ENCODE measurements at regions not wholly inside any gene's neighbourhood (a gene's known extent, or its start where the extent isn't known, plus 50 kb on each side); places are given as distances from the start of the nearest gene placed in this dataset.

DNA sequence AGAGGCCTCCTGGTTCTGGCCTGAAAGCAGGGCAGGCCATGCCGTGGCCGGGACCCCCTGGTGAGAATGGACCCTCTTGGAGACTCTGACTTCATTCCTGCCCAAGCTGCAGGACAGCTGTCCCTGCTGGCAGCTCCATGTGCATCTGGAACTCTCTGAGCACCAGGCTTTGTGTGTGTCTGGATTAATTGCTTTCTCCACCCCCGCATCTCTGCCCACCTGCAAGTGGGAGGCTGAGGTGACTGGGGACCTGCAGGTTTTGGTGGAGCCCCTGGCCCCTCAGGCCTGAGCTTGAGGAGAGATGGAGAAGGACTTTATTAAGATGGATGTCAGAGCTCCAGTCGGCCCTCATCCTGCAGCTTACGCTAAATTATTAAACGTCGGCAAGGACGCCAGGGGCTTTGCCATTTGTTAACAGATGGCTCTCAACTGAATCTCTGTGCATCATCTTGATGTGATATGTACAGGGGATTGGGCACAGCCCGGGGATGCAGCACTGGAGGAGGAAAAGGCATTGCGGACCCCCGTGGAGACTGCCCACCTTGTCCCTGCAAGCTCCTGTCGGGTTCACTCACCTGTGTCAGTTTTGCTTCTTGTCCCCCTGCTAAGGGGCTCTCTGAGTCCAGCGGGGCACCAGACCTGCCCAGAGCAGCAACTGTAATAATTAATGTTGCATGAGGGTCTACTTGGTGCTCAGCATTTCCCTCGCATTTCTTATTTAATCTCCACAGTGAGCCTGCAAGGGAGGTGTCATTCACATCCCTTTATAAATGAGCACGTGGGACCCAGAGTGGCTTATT is 154.1 kb upstream of the RPL38 start:
- Histone ChIP-seq H3K4me1 (no peaks in the 10 kb centered on the region), H3K4me3 (no peak overlapping the region), H3K36me3 (no peaks in the 10 kb centered on the region), H3K9me3 (no peaks in the 10 kb centered on the region), H3K27me3 (peaks cover 0 to 60% of the 10 kb centered on the region in 2 donors), H3K27ac (no peak overlapping the region)
- TF ChIP-seq, protein P1, sequence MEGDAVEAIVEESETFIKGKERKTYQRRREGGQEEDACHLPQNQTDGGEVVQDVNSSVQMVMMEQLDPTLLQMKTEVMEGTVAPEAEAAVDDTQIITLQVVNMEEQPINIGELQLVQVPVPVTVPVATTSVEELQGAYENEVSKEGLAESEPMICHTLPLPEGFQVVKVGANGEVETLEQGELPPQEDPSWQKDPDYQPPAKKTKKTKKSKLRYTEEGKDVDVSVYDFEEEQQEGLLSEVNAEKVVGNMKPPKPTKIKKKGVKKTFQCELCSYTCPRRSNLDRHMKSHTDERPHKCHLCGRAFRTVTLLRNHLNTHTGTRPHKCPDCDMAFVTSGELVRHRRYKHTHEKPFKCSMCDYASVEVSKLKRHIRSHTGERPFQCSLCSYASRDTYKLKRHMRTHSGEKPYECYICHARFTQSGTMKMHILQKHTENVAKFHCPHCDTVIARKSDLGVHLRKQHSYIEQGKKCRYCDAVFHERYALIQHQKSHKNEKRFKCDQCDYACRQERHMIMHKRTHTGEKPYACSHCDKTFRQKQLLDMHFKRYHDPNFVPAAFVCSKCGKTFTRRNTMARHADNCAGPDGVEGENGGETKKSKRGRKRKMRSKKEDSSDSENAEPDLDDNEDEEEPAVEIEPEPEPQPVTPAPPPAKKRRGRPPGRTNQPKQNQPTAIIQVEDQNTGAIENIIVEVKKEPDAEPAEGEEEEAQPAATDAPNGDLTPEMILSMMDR (IDR thresholded peaks at IDR 0.05) = no peak
- DNase-seq (no peak), ATAC-seq (no peak)
- intact Hi-C loops (cut with DNase I) = no loop called here

GRCh38 chr17:74049967-74050458 is 153.5 kb upstream of the RPL38 start:
- no peaks in the 10 kb centered on the region for H3K4me1 ChIP-seq
- H3K9me3 ChIP-seq = no peaks in the 10 kb centered on the region
- ATAC-seq = no peak
- no peaks in the 10 kb centered on the region for H3K36me3 ChIP-seq
- no peak for DNase-seq
- H3K4me3 ChIP-seq = no peak overlapping the region
- H3K27ac ChIP-seq = no peak overlapping the region
- TF ChIP-seq, protein P1 (IDR thresholded peaks at IDR 0.05) = no peak
- intact Hi-C loops (cut with DNase I) = no loop called here
- peaks cover 0 to 63% of the 10 kb centered on the region in 2 donors for H3K27me3 ChIP-seq

DNA sequence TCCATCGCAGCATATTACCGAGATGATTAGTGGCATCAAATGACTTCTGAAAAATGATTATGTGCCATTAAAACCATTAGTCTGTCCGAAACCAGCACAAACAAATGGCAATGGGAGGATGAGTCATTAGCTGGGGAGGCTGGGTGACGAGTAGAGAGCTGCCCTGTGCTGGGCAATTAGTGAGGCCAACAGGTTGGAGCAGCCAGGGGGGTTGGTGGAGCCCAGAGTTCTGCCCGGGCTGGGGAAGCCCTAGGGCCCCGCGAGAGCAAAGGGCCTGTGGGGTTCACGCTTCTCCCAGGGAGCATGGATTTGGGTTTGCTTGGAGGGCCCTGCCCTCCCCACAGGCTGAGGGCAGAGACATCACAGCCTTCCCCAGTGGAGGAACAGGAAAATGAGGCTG is 152.1 kb upstream of the RPL38 start:
- ATAC-seq (no peak), DNase-seq (no peak)
- Histone ChIP-seq H3K27me3 (peaks cover 0 to 72% of the 10 kb centered on the region in 2 donors), H3K9me3 (no peaks in the 10 kb centered on the region), H3K4me3 (no peak overlapping the region), H3K27ac (no peak overlapping the region), H3K4me1 (no peaks in the 10 kb centered on the region), H3K36me3 (no peaks in the 10 kb centered on the region)
- TF ChIP-seq, protein P1 (IDR thresholded peaks at IDR 0.05) = no peak
- intact Hi-C loops (cut with DNase I) = no loop called here

DNA sequence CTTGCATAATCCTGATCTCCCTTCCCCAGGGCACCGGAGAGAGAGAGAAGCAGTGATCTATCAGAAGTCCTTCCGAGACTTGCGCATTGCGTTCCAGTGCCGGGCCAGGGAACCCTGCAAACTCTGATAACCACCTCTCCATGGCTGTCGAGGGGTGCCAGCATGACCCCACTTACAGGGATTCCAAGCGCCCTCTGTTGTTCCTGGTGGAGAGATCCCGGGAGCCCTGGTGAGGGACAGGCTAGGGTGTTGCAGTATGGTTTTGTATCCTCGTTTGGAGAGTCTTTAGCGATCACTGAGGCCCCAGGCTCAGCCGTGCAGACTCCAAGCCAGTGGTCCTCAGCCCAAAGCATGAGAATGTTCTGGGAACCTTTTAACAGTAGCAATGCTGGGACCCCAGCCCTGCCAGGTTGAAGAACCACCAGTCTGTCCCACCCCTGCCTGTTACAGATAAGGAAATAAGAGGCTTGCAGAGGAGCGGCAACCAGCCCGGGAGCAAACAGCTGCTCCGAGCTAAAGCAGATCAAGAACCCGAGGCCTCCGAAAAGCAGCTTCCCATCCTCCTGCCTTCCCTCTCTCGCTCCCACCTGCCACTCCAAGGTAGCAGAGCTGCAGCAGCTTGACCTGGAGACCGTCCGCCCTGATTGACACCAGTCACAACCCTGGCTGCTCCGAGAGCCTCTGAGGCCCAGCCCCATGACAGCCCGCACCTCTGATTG is 150.3 kb upstream of the RPL38 start:
- H3K36me3 ChIP-seq = no peaks in the 10 kb centered on the region
- peaks cover 0 to 81% of the 10 kb centered on the region in 2 donors for H3K27me3 ChIP-seq
- no peaks in the 10 kb centered on the region for H3K9me3 ChIP-seq
- ATAC-seq (no peak), DNase-seq (peak in 1 of 4 donors; percentile 3)
- H3K4me1 ChIP-seq = no peaks in the 10 kb centered on the region
- no peak overlapping the region for H3K4me3 ChIP-seq
- intact Hi-C loops (cut with DNase I) = no loop called here
- H3K27ac ChIP-seq = no peak overlapping the region
- TF ChIP-seq, protein P1 (IDR thresholded peaks at IDR 0.05) = no peak

DNA sequence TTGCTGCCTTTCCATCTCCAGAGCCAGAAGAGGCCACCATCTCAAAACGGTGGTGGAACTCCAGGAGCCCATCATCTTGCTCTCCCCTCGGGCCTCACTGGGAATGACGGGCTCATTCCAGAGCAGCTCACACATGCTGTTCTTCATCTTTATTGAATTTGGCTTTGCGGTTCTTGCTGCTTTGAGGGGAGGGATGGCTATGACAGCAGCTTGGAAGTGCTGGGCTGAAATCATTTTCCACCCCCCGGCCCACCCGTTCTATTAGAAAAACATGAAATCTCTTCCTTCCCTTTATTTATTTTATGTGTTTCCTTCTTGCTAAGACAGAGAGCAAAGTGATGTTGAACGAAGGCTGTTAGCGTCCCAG is 149.8 kb upstream of the RPL38 start:
- Histone ChIP-seq H3K4me3 (no peak overlapping the region), H3K36me3 (no peaks in the 10 kb centered on the region), H3K9me3 (no peaks in the 10 kb centered on the region), H3K27me3 (peaks cover 0 to 77% of the 10 kb centered on the region in 2 donors), H3K27ac (no peak overlapping the region), H3K4me1 (no peaks in the 10 kb centered on the region)
- intact Hi-C loops (cut with DNase I) = no loop called here
- ATAC-seq (no peak), DNase-seq (no peak)
- TF ChIP-seq, protein P1 (IDR thresholded peaks at IDR 0.05) = no peak

Measured in left lung (tissue), 4 donors.